RWPE1 (cell line): ENCODE measurements at regions not wholly inside any gene's neighbourhood (a gene's known extent, or its start where the extent isn't known, plus 50 kb on each side); places are given as distances from the start of the nearest gene placed in this dataset.

Source experiments
- CTCF ChIA-PET: fragments of 350-600 bp; sonication (Branson Sonifier 250); formaldehyde crosslinking; extraction: SDS; loops from one replicate; lab custom pipeline; 2021; lab: Yijun Ruan, JAX
- POLR2A ChIA-PET: fragments of 400-600 bp; formaldehyde crosslinking; extraction: SDS; loops from one replicate; lab custom pipeline; 2020; ENCODE audit warnings: antibody characterized with exemption; ENCODE audit not compliant: low non-redundant PET; lab: Yijun Ruan, JAX
- DNase-seq: peaks from one replicate; pipeline ENCODE4 v3.0.0; 2012; ENCODE audit warnings: low spot score
- H3K27ac ChIP-seq: fragments of 450-650 bp; 2 replicates; pipeline ENCODE4 v1.5.1; 2017
- TF ChIP-seq, protein P1 (sequence below): fragments of 450-650 bp; conservative IDR thresholded peaks from 2 replicates; pipeline ENCODE4 v1.5.1; 2017; ENCODE audit warnings: low read depth, mild to moderate bottlenecking

DNA sequence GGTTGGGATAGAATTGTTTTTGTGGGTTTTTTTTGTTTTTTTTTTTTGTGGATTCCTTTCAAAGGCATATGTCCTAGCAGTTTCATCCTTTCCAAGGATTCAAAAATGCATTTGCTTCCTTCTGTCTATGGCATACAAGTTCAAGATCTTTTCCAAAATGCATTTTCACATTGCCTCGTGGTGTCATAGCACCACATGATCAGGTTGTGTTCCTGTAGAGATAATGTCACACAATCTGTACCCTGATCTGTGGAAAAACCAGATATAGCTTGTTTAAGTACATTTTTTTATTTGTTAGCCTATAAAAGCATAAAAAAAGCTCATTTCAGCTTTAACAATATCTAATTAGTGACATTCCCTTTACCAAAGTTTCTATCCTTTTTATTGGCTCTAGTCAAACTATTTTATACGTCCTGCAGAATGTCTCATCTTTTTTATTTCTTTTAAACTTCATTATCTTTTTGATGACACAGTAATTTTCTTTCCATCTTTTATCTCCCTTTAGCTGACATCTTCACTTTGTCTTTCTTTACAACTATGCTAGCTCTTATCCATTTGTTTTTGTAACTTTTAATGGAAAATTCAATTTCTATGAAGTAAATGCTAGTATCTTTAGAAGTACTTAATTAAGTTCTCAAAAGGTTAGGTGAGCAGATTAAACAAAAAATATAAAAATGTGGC, 106.0 kb upstream of the NOVA1 start:
- TF ChIP-seq, protein P1, sequence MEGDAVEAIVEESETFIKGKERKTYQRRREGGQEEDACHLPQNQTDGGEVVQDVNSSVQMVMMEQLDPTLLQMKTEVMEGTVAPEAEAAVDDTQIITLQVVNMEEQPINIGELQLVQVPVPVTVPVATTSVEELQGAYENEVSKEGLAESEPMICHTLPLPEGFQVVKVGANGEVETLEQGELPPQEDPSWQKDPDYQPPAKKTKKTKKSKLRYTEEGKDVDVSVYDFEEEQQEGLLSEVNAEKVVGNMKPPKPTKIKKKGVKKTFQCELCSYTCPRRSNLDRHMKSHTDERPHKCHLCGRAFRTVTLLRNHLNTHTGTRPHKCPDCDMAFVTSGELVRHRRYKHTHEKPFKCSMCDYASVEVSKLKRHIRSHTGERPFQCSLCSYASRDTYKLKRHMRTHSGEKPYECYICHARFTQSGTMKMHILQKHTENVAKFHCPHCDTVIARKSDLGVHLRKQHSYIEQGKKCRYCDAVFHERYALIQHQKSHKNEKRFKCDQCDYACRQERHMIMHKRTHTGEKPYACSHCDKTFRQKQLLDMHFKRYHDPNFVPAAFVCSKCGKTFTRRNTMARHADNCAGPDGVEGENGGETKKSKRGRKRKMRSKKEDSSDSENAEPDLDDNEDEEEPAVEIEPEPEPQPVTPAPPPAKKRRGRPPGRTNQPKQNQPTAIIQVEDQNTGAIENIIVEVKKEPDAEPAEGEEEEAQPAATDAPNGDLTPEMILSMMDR, result no peak
- DNase-seq, result no peak
- ChIA-PET CTCF (no interaction called here), POLR2A (no interaction called here)
- H3K27ac ChIP-seq, result no peak overlapping the region

DNA sequence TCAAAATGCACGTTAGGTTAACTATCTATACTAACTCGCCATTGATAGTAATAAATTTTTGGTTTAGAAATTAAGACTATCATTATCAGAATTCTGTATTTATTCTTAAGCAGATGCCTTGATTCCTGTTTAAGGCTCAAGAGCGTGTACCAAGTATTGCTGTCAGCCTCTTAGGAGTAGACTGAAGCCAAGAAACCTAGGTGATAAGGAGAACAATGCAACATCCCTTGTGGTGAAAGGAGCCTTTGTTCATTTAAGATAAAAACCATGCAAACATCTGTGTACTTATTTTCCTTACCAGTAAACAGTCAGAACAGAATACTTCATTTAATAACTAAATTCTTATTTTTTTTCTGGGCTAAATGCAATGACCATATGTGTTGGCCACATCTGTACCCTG, 109.4 kb upstream of the NOVA1 start:
- no peak overlapping the region for H3K27ac ChIP-seq
- no peak for DNase-seq
- ChIA-PET POLR2A (no interaction called here), CTCF (no interaction called here)
- TF ChIP-seq, protein P1, result no peak

DNA sequence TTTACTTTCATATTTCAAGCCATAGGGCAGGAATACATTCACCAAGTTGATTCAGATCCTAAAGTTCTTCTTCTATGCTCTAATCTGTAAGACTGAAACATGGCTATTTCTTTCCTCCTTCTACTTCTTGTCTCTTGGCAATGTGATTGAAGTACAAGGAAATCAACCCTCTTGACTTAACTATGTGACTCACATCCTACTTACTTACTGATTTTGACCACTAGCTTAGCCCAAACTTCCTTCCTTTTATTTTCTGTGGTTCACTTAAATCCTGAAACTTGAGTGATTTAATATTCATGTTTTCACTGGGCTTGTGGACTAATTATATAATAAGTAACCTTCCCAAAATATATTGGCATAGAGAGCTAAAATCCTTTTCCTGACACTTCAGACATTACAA, 111.2 kb upstream of the NOVA1 start:
- no peak for DNase-seq
- ChIA-PET POLR2A (no interaction called here), CTCF (no interaction called here)
- H3K27ac ChIP-seq, result no peak overlapping the region
- TF ChIP-seq, protein P1, result no peak

DNA sequence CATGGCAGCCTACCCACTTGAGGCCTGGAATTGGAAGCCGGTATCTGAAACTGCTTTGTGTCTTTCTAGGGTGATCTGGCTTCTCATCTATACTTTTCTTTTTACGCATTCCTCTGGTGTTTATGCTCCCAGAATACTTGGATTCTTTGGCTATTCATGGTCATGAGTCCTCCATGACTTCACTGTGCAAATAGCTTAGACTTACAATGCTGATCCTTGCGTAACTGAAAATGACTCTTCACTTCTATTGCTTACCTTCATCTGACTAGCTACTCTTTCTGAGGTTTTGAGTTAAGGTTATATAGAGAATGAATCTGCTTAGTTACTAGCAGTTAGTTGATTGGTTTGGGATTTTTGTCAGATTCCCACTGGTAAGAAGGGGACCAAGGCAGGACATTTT, 121.7 kb upstream of the NOVA1 start:
- TF ChIP-seq, protein P1, result no peak
- ChIA-PET CTCF (no interaction called here), POLR2A (no interaction called here)
- DNase-seq, result no peak
- H3K27ac ChIP-seq, result no peak overlapping the region

DNA sequence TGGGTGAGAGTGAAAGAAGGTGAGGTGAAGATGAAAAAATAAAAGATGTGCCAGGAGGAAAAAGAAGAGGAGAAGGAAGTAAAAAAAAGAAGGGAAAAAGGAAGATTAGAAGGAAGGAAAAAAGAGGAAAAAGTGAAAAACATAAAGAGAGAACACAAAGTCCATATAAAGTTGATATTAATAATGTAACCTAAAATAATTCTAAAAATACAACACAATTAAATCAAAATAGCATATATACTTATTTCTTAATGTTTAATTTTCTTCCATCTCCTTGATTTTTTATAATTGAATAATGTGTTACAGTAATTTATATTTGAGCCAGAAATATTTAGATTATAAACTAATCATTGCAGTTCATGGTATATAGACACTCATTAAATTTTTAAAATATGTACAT, 124.4 kb upstream of the NOVA1 start:
- TF ChIP-seq, protein P1, result no peak
- H3K27ac ChIP-seq, result no peak overlapping the region
- ChIA-PET CTCF (no interaction called here), POLR2A (no interaction called here)
- no peak for DNase-seq

DNA sequence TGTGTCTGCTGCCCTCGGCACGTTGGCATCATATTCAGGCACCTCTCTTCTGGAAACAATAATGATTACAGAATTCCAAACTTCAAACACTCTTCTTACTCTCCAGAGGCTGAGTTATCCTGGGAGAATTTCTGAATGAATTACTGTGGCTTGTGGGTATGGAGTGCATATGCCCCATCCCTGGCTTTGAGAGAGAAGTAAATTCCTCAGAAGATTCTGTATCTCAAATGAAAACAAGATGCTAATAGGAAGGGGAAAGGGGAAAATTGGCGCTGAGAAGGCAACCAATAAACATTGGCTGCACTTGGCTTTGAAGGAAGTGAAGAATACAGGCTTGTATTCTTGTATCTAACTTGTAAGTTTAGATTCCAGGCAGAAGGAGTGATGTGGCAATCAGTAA, 132.0 kb upstream of the NOVA1 start:
- ChIA-PET CTCF (no interaction called here), POLR2A (no interaction called here)
- no peak overlapping the region for H3K27ac ChIP-seq
- no peak for DNase-seq
- TF ChIP-seq, protein P1, result no peak
